ENCODE measurements at regions not wholly inside any gene's neighbourhood (a gene's known extent, or its start where the extent isn't known, plus 50 kb on each side); places are given as distances from the start of the nearest gene placed in this dataset.
"Not testable (repeated sequence)": the region's sequence is repeated elsewhere in the genome, so short reads cannot be mapped to it uniquely, and the experiment has no call there.

GRCh38 chr5:157959370-157959769 lies 100.4 kb upstream of the CLINT1 start:
- DNase-seq, result no peak

- DNase-seq, result no peak
Measured at GRCh38 chr5:157956271-157956885, 97.4 kb upstream of the CLINT1 start.

GRCh38 chr5:157955541-157956172 lies 96.7 kb upstream of the CLINT1 start:
- DNase-seq, result no peak

- no peak for DNase-seq
Measured at GRCh38 chr5:157952374-157952685, 93.4 kb upstream of the CLINT1 start.

GRCh38 chr5:157951673-157952373 lies 92.9 kb upstream of the CLINT1 start:
- DNase-seq, result no peak

- DNase-seq, result no peak
Measured at GRCh38 chr5:157949520-157949919, 90.6 kb upstream of the CLINT1 start.

- DNase-seq, result peak; percentile 85
Measured at GRCh38 chr5:157948738-157949410, 89.9 kb upstream of the CLINT1 start.

- DNase-seq, result no peak
Measured at GRCh38 chr5:157947156-157947555, 88.2 kb upstream of the CLINT1 start.

GRCh38 chr5:157945822-157946221 lies 86.9 kb upstream of the CLINT1 start:
- DNase-seq, result not testable (repeated sequence)

- DNase-seq, result no peak
Measured at GRCh38 chr5:157944938-157945337, 86.0 kb upstream of the CLINT1 start.

- no peak for DNase-seq
Measured at GRCh38 chr5:157944077-157944633, 85.2 kb upstream of the CLINT1 start.

- no peak for DNase-seq
Measured at GRCh38 chr5:157942595-157942994, 83.7 kb upstream of the CLINT1 start.

GRCh38 chr5:157941616-157942015 lies 82.7 kb upstream of the CLINT1 start:
- no peak for DNase-seq

GRCh38 chr5:157938101-157938500 lies 79.2 kb upstream of the CLINT1 start:
- not testable (repeated sequence) for DNase-seq

GRCh38 chr5:157936776-157937501 lies 78.0 kb upstream of the CLINT1 start:
- not testable (repeated sequence) for DNase-seq

GRCh38 chr5:157934600-157934999 lies 75.7 kb upstream of the CLINT1 start:
- DNase-seq, result no peak

- DNase-seq, result no peak
Measured at GRCh38 chr5:157933005-157933404, 74.1 kb upstream of the CLINT1 start.

- DNase-seq, result no peak
Measured at GRCh38 chr5:157930710-157931109, 71.8 kb upstream of the CLINT1 start.

- DNase-seq, result no peak
Measured at GRCh38 chr5:157926977-157927376, 68.0 kb upstream of the CLINT1 start.

GRCh38 chr5:157925786-157926671 lies 67.1 kb upstream of the CLINT1 start:
- DNase-seq, result no peak

- DNase-seq, result no peak
Measured at GRCh38 chr5:157924931-157925729, 66.2 kb upstream of the CLINT1 start.
